ENCODE measurements at regions not wholly inside any gene's neighbourhood (a gene's known extent, or its start where the extent isn't known, plus 50 kb on each side); places are given as distances from the start of the nearest gene placed in this dataset.

DNA sequence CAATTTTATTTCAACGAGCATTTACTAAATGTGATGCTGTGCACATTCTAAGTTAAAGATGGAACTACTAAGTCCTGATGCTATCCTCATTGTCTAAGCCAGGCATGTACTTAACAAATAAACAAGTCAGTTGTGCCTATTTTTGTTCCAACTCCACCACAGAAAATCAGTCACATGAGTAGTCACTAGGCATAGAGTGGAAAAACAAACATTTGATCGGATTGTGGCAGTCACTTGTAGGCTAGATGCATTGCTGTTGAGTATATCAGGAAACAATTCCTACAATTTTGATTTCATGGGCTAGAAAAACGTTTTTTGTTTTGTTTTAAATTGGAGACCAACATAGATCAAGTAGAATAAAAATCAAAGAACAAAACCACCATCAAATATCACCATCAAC is 177.6 kb upstream of the SLC25A13 start:
- ChIA-PET CTCF (no interaction called here), POLR2A (no interaction called here)
- intact Hi-C loops (cut with micrococcal nuclease) = no loop called here
- Mint-ChIP-seq H3K9me3 (no peaks in the 10 kb centered on the region), H3K27ac (no peak overlapping the region), H3K4me3 (no peak overlapping the region), H3K36me3 (ENCODE audit: low read depth) (no peaks in the 10 kb centered on the region), H3K4me1 (no peaks in the 10 kb centered on the region), H3K27me3 (no peaks in the 10 kb centered on the region)
- TF ChIP-seq, protein P1, sequence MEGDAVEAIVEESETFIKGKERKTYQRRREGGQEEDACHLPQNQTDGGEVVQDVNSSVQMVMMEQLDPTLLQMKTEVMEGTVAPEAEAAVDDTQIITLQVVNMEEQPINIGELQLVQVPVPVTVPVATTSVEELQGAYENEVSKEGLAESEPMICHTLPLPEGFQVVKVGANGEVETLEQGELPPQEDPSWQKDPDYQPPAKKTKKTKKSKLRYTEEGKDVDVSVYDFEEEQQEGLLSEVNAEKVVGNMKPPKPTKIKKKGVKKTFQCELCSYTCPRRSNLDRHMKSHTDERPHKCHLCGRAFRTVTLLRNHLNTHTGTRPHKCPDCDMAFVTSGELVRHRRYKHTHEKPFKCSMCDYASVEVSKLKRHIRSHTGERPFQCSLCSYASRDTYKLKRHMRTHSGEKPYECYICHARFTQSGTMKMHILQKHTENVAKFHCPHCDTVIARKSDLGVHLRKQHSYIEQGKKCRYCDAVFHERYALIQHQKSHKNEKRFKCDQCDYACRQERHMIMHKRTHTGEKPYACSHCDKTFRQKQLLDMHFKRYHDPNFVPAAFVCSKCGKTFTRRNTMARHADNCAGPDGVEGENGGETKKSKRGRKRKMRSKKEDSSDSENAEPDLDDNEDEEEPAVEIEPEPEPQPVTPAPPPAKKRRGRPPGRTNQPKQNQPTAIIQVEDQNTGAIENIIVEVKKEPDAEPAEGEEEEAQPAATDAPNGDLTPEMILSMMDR (IDR thresholded peaks at IDR 0.05) = no peak
- DNase-seq = no peak
- ATAC-seq (ENCODE audit: low read depth) = no peak

DNA sequence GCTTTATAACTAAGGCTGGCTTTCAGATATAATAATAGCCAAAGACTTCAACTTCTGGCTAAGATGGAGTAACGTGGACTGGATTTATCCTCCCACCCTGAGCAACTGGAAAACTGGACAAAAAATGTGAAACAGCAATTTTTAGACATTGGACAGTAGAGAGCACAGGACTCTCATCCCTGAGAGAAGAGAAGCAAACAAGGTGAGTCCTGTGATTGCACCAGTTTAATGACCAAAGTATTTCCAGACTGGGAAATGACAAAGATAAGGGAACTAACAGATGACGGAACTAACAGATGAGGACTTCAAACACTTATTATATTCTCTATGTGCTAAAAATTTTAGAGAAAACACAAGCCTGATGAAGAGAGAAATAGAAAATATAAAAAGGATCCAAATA is 175.7 kb upstream of the SLC25A13 start:
- POLR2A ChIA-PET = no interaction called here
- Mint-ChIP-seq H3K4me3 (no peak overlapping the region), H3K9me3 (no peaks in the 10 kb centered on the region), H3K36me3 (ENCODE audit: low read depth) (no peaks in the 10 kb centered on the region), H3K27ac (no peak overlapping the region), H3K4me1 (no peaks in the 10 kb centered on the region), H3K27me3 (peaks cover 2% of the 10 kb centered on the region)
- TF ChIP-seq, protein P1 (IDR thresholded peaks at IDR 0.05) = no peak
- no peak for ATAC-seq (ENCODE audit: low read depth)
- DNase-seq = no peak
- intact Hi-C loops (cut with micrococcal nuclease) = no loop called here
- CTCF ChIA-PET = no interaction called here

GRCh38 chr7:96495751-96496216 is 173.9 kb upstream of the SLC25A13 start:
- DNase-seq (no peak), ATAC-seq (ENCODE audit: low read depth) (no peak)
- CTCF ChIA-PET = no interaction called here
- Mint-ChIP-seq H3K36me3 (ENCODE audit: low read depth) (no peaks in the 10 kb centered on the region), H3K27ac (no peak overlapping the region), H3K4me1 (no peaks in the 10 kb centered on the region), H3K4me3 (no peak overlapping the region), H3K27me3 (peaks cover 2% of the 10 kb centered on the region), H3K9me3 (no peaks in the 10 kb centered on the region)
- POLR2A ChIA-PET = no interaction called here
- TF ChIP-seq, protein P1 (IDR thresholded peaks at IDR 0.05) = no peak
- intact Hi-C loops (cut with micrococcal nuclease) = no loop called here

- H3K4me3 Mint-ChIP-seq = no peak overlapping the region
- H3K4me1 Mint-ChIP-seq = no peaks in the 10 kb centered on the region
- TF ChIP-seq, protein P1 (IDR thresholded peaks at IDR 0.05) = no peak
- no peak for DNase-seq
- ChIA-PET POLR2A (no interaction called here), CTCF (no interaction called here)
- intact Hi-C loops (cut with micrococcal nuclease) = no loop called here
- H3K27ac Mint-ChIP-seq = no peak overlapping the region
- ATAC-seq (ENCODE audit: low read depth) = no peak
- no peaks in the 10 kb centered on the region for H3K9me3 Mint-ChIP-seq
- no peaks in the 10 kb centered on the region for H3K36me3 Mint-ChIP-seq (ENCODE audit: low read depth)
- H3K27me3 Mint-ChIP-seq = peaks cover 1% of the 10 kb centered on the region
Observed at GRCh38 chr7:96486681-96487080, 164.8 kb upstream of the SLC25A13 start.

DNA sequence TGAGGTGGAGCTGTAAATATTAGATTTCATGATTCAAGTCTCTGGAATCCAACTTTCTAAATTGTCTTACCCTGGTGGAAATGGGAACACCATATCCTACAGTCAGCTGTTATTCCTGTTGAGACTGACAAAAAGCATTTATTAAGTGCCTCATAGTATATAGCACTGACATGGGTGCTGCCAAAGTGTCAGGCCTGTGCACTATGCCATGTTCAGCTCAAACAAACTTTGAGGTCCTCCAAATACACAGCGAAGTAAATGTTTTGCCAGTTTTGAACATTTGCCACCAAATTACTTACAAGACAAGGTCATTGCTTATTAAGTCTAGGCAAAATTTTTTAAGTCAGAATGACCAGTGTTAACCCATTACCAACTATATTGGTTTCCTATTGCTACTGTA is 162.9 kb upstream of the SLC25A13 start:
- ATAC-seq (ENCODE audit: low read depth) (no peak), DNase-seq (no peak)
- no peak overlapping the region for H3K27ac Mint-ChIP-seq
- TF ChIP-seq, protein P1 (IDR thresholded peaks at IDR 0.05) = no peak
- no peaks in the 10 kb centered on the region for H3K27me3 Mint-ChIP-seq
- intact Hi-C loops (cut with micrococcal nuclease) = no loop called here
- CTCF ChIA-PET = no interaction called here
- H3K4me3 Mint-ChIP-seq = no peak overlapping the region
- H3K36me3 Mint-ChIP-seq (ENCODE audit: low read depth) = no peaks in the 10 kb centered on the region
- POLR2A ChIA-PET = no interaction called here
- H3K4me1 Mint-ChIP-seq = no peaks in the 10 kb centered on the region
- no peaks in the 10 kb centered on the region for H3K9me3 Mint-ChIP-seq

Data from activated B cell treated with CpG ODN at 0.5 μM for 24 hours (primary cell).